ENCODE measurements at regions not wholly inside any gene's neighbourhood (a gene's known extent, or its start where the extent isn't known, plus 50 kb on each side); places are given as distances from the start of the nearest gene placed in this dataset.

DNA sequence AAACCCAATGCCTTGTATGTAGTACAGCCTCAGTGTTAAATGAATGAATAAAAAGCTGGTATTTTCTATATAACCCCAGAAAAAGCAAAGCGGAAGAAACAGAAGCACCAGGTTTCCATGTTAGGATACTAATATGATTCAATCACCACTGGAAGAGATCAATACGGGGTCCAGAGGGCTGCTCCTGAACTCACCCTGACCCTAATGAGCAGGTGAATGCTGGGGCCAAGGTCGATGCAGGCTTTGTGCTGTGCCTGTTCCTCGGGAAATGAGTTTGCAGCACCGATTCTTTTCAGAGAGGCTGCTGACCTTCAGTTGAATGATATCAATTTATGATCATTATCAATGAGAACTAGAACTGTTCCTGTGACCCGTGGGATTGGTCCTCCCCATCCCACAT is 228.5 kb downstream of the CDCA7 start:
- TF ChIP-seq SOX6 (IDR thresholded peaks at IDR 0.05) (no peak), SOX6 (CRISPR knock-in tag; IDR thresholded peaks at IDR 0.05) (no peak), POLR2AphosphoS5 (IDR thresholded peaks at IDR 0.05; ENCODE audit: low read depth, low read length) (no peak), ZNF224 (CRISPR knock-in tag; IDR thresholded peaks at IDR 0.05) (no peak), GABPA (IDR thresholded peaks at IDR 0.05; ENCODE audit: low read depth, low read length) (no peak), GABPA (CRISPR knock-in tag; IDR thresholded peaks at IDR 0.05; ENCODE audit: low read depth) (no peak), ZNF253 (CRISPR knock-in tag; IDR thresholded peaks at IDR 0.05; ENCODE audit: borderline replicate concordance) (no peak), SMC3 (IDR thresholded peaks at IDR 0.05; ENCODE audit: low read length) (no peak), CEBPZ (IDR thresholded peaks at IDR 0.05; ENCODE audit: low read length) (no peak), ZBTB1 (CRISPR knock-in tag; IDR thresholded peaks at IDR 0.05; ENCODE audit: borderline replicate concordance) (no peak), CBX2 (IDR thresholded peaks at IDR 0.05; ENCODE audit: low read depth, low read length) (no peak), CBX2 (CRISPR knock-in tag; IDR thresholded peaks at IDR 0.05; ENCODE audit: low read depth) (no peak), ZNF329 (CRISPR knock-in tag; IDR thresholded peaks at IDR 0.05; ENCODE audit: low read depth) (no peak)

All from HepG2 (cell line).